HG03354 (cell line): ENCODE measurements at regions not wholly inside any gene's neighbourhood (a gene's known extent, or its start where the extent isn't known, plus 50 kb on each side); places are given as distances from the start of the nearest gene placed in this dataset.

Experiments used
- ATAC-seq: cut with Tn5 transposase; IDR thresholded peaks from one replicate; pipeline ENCODE4 v1.9.1; 2021; ENCODE audit warnings: mild to moderate bottlenecking; ENCODE audit not compliant: unreplicated experiment, poor library complexity, severe bottlenecking

DNA sequence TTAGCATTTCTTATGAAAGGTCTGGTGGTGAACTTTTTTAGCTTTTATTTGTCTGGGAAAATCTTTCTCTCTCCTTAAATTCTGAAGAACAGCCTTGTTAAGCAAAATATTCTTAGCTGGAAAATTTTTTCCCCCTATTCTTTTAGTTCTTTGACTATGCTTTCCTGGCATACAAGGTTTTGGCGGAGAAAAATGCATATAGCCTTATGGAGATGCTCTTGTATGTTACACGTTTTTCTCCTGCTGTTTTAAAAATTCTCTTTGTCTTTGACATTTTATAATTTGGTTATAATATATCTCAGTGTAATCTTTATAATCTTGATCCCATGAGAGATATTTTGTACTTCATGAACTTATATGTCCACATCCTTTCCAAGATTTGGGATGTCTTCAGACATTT, 1190.4 kb upstream of the ZEB2 start:
- ATAC-seq: no peak

DNA sequence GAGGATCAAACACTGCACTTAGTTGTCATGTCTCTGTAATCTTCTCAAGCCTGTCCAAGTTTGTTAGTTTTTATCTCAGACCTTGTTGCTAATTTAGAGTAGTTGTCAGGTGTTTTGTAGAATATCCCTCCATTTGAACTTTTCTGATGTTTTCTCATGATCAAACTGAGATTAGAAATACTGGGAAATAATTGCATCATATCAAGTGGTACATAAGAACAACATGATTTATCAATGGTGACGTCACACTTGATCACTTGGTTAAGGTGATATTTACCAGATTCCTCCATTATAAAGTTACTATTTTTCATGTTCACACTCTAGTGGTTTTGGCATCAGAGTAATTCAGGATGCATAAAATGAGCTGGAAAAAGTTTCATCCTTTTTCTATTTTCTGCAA, 1182.4 kb upstream of the ZEB2 start:
- no peak for ATAC-seq

DNA sequence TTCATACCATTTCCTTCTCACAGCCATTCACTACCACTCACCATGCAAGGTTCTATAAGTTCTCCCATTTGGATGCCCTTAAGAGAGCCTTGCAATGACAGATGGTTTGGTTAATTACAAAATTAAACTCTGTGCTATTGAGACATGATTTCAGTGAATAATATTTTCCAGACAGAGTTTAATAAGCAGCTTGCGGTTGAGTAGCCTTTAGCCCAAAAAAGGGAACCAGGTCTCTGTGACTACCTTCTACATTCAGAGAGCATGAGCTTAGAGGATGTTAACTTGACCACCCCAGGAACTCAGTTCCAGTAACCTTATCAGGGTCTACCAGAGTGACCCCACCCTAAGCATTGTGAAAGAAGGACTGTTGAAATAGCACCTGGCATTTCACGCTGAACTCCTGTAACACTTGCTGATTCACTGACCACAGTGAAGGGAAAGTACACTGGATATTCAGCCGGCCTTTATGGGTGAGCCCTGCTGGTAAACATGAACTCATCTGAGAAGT, 1173.1 kb upstream of the ZEB2 start:
- peak; percentile 94 for ATAC-seq

DNA sequence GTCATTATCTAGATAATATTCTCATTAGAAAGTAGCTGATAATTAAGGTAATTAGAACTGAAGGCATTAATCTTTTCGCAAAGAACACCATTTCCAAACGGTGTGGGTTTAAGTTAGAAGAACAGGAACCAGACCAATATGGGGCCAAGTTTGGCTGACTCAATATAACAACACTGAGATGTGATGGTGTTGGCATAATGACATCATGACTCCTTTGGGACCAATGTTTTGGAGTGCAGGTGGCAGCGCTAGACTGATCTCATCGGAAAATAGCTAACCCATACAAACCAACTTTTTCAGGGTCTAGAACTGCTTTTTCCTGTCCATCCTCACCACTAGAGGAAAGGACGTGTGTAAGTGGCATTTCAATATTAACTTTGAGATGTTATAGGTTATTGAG, 1171.7 kb upstream of the ZEB2 start:
- peak; percentile 40 for ATAC-seq

DNA sequence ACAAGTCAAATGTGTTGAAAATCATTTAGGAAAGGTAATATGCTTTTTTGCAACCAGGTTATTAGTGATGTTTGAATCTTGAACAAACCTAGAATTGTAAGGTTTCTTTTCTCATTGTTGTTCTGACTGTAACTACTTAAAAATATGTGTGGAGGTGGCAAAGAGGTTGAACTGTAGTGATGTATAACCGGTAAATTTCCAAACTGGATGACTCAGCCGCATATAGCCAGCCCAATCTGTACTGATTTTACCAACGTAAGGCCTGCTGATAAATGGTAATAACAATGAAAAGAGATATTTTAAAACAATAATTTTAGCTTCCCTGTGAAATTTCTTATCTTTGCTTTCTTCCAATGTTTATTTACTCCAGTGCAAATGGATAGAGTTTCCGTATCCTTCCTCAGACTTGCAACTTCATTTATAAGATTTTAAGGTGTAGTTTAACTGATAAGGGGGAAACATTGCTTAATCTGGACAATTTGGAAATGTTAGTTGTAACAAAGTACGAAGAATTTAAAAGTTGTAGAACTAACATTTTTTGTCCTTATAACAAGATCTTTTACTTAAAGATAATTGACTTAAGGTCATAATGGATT, 1170.4 kb upstream of the ZEB2 start:
- ATAC-seq: no peak

DNA sequence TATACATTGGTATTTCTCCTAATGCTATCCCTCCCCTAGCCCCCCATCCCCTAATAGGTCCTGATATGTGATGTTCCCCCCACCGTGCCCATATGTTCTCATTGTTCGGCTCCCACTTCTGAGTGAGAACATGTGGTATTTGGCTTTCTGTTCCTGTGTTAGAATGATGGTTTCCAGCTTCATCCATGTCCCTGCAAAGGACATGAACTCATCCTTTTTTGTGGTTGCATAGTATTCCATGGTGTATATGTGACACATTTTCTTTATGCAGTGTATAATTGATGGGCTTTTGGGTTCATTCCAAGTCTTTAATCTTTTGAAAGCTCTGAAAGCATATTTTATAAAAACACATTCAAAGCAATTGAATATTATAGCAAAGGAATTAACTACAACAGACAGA, 1169.4 kb upstream of the ZEB2 start:
- ATAC-seq: no peak

DNA sequence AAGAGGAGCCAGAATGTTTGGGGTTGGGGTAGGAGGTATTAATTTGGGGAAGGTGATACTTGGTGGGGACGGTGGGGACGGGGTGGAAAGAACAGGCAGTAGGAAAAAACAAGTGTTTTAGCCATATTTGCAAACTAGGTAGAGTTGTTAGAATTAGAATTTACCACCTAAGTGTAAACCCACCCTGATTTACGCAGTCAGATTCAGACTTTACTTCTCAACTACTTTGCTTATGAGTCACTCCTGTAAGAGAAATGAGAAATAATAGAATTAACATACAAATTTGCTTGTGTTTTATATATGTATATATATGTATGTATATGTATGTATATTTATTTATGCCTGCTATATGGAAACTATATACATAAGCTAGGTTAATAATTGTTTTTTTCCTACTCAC, 1168.2 kb upstream of the ZEB2 start:
- ATAC-seq: peak; percentile 36

DNA sequence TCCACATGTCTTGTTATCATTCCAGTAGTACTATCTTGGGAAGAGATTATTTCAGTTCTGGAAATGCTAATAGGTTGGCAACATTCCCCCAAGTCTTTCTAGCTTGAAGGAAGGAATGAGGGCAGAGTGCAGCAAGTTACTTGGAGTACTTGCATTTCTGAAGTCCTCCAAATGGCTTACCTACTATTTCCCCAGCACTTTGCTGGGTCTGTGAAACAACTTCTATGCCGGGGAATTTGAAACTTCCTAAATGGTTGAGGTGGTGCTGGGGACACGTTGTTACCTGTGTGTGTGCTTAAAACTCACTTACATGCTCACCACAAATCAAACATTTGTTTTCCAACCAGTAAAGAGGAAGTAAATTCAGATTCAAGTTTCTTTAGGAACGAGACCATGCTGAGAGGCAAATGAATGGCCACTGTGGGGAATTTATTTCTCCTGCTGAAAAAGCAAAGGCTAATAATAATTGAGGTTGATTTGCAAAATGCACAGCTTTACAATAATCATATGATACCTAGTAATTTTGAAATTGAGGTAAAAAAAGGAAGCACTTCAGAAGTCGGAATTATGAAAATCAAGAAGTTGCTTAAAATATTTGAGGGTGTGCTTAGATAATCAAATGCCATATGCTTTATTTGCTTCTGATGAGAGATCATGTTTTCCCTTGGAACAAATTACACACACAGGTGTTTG, 1167.7 kb upstream of the ZEB2 start:
- peak; percentile 24 for ATAC-seq

DNA sequence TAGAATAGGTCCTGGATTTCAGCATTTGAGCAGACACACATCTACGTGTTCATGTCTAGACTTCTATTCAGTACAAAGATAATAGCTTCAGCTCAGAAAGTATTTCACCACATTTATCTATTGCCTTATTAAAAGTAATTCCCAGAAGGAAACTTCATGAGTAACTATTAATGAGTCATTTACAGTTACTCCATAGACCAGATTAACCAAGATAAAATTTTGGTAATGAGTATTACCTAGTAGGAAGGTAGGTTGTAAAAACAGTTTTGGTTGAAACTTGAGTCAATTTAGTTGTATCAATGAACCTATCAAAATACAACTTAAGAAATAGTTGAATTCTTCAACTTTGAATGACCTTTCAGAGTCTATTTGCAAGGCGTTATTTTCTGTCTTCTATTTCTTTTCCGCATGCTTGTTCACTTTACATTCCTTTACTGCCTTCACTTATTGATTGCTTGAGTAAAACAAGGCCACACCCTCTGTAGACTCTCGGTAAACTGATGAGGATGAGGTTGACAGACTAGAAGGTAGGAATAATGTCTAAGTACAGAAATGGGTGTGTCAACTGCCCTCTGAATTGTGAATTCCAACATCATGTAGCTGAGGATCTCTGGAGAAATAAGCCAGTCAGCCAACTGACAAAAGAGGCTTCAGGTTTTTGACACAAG, 1165.6 kb upstream of the ZEB2 start:
- ATAC-seq: no peak

DNA sequence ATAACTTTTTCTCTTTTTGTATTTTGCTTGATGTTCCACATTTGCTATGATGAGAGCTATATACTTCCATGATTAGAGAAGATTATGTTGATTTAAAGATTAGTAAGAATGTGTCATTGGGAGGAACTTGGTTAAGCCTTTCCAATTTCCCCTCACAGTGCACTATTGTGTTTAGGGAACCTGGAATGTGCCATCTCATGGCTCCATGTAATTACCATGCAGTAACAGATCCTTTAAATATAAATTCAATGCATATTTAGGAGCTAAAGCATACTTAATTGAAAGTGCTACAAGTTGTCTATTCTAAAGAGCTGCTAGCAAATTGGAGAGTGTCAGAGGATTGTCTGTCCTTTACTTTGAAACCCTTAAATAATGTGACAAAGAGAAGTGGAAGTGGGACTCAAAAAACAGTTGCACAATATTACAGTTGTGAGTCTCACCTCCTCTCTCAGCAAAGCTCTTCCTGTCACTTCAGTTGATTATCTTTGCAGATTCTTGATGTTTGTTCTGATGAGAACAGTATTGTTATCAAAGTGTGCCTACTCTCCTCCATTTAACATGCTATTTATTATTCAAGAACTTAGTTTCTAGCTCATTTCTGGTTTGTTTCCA, 1162.7 kb upstream of the ZEB2 start:
- ATAC-seq: no peak

DNA sequence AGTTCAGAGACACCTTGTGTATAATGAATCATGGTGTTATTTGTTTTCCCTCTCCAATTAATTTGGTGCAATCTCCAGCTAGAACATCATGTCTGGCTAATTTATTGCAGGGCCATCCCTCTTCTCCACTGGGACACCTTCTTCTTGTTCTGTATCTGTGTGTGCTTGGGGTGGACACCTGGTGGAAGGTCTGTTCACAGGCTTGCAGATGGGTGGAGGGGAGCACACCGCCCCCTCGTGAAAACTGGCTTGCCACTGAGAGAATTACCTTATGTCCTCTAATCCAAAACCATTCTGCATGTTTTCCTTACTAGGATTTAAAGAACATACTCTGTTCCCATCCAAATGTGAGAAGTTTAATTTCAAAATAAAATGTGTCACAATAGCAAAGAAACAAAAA, 1160.4 kb upstream of the ZEB2 start:
- no peak for ATAC-seq

DNA sequence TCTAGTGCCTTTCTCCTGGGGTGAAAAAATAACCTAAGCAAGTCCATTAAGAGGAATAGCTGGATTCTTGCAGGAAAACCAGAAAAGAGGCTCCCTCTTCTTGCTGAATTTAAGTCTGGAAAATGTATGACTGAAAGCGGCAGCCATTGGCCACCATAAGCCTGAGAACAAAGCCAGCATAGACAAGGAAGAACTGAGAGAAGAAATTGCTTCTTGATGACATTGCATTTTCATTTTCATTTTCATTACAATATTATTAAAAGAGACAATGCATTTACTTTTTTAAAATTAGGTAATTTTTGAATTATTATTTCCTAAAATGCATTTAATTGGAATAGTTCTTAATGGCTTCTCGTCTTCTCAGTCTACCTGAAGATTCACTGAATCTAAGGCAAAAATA, 1157.5 kb upstream of the ZEB2 start:
- no peak for ATAC-seq

DNA sequence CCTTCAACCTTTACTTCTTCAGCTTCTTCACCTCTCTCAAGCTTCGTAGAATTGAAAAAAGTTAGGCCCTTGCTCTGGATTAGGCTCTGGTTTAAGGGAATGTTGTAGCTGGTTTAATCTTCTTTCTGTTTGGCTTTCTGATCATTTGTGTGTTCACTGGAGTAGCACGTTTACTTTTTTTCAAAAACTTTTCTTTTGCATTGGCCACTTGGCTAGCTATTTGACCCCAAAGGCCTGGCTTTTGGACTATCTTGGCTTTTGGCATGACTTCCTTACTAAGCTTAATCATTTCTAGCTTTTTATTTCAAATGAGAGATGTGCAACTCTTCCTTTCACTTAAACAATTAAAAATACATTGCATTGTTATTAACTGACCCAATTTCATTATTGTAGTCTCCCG, 1154.8 kb upstream of the ZEB2 start:
- no peak for ATAC-seq

DNA sequence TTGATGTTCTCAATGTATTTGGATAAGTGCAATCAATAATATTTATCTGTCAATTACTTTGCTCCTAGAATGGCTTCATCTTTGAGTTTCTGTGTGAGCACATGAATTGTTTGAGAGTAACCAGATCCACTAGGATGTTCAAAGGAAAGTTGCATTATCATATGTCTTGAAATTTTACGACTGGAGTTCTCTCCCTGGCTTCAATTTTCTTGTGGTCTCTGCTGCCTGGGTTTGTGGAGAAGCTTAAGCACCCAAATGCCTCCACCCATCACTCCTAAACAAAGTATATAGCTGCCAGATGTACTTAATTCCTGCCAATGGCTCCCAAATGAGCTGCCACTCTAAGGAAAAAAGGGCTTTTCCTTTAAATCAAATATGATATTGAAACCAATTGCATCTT, 1149.4 kb upstream of the ZEB2 start:
- ATAC-seq: no peak

DNA sequence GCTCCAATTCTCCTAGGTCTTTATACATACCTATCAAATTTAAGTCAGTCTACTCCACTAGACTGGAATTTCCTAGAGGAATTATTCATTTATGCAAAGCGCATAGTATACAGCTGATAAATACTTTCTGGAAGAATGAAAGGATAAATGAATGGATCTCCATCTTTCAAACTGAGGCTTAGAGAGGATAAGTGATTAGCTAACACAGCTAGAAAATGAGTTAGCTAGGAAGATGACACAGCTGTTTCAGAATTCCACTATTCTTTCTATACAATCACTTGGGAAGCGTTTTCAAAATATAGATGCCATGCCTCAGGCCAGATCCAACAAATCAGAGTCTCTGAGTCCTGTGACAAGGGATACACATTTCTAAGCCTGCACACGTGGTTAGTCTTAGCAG, 1146.6 kb upstream of the ZEB2 start:
- ATAC-seq: no peak

DNA sequence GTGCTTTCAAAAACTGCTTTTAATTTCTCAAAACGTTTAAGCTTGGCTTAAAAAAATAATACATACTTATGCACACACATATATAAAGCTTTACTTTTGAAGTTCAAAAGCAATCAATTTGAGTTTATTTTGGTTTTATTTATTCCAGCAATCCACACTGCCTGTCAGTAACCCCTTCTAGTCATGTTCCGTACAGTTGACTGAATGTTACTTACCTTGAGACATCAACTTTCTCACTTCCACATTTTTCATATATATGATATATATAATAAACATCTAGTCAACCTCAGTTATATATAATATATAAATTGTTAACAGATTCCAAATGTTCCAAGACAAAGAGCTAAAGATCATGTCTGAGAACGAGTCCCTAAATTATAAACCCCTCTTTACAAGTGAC, 1137.3 kb upstream of the ZEB2 start:
- no peak for ATAC-seq

DNA sequence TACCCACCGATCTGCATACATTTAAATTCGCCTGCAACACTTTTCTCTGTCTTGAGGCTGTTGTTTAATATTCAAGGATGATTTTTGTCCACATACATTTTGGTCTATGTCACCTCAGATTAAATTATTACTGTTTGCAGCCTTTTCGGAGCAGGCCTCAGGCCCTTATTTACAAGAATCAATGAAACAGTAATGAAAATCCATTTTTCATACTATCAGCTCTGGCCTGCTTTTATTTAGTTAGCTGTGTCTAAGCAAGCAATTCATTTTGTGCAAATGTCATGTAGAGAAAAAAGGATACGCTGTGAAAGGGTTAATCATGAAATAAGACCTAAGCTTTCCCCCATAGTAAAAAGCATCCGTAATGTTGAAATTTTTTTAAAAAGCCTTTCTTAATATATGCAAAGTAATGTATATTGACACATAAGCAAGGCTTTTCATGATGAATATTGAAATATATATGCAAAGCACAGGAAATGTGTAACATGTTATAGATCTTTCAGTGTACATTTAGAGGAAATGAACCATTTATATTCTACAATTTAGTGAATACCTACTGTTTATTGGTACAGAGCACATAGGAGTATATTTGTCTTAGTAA, 1135.3 kb upstream of the ZEB2 start:
- no peak for ATAC-seq

DNA sequence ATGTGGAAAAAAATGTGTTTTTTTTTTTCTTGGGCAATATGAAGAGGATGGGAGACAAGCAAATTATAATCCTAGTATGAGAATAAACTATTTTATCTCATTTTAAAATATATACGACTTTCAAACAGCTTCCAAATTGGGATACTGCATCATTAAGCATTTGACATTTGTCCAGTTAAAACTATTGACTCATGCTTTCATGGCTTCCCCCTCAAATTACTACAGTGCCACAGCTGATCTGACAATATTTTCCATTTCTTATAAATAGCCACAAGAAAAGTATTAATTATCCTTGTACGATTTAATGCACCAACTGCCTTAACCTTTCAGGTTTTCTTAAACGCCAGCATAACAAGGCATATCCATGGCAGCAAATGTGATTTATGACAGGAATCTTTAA, 1134.8 kb upstream of the ZEB2 start:
- no peak for ATAC-seq

DNA sequence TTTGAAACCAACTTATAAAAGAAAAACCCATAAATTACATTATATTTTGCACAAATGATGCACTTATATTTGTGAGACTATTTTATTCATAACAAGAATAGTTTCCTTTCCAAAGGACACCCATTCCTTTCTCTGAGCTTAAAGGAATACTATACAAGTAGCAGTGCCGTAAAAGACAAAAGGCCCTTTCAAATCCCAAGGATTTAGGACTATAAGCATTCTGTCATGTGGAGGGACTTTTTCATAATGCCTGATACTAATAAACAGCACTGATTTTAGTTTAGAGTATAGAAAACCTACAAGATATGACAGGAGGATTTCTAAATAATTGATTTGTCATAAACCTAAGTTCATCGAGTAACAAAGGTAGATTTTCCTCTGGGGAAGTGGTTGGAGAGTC, 1134.2 kb upstream of the ZEB2 start:
- no peak for ATAC-seq

DNA sequence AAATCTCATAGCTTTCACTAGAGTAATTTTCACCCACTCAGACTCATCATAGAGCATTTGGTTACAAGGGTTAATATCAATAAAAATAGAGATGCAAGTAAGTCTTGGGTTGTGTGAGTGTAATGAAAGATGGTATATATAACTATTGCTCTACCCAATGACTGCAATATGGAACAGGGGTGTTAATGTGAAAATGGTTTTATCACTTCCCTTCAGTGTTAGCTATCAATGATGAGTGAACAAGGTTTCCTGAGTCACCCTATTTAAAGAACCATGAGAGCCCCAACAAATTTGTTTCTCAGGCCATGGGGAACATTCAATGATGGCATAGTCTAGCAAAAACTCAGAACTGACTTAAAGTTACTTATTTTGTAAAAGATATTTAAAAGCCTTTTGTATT, 1133.6 kb upstream of the ZEB2 start:
- no peak for ATAC-seq
